Liver (tissue), 7 donors: ENCODE measurements at regions not wholly inside any gene's neighbourhood (a gene's known extent, or its start where the extent isn't known, plus 50 kb on each side); places are given as distances from the start of the nearest gene placed in this dataset.

Source experiments
- DNase-seq: peaks from one replicate; pipeline ENCODE4 v3.0.0-alpha.2; 2017; ENCODE audit warnings: low spot score
- H3K27ac ChIP-seq, 2 donors: one replicate each; pipeline ENCODE4 v1.7.0; 2013; ENCODE audit warnings: inconsistent platforms in 2 of 2, low read length in 2 of 2, control low read depth in 1 of 2, low read depth in 1 of 2, mild to moderate bottlenecking in 1 of 2
- H3K27me3 ChIP-seq, 4 donors: one replicate each; pipeline versions ENCODE4 v1.6.1 to v1.7.0; 2013; ENCODE audit warnings: low read length in 3 of 4, inconsistent platforms in 1 of 4, mild to moderate bottlenecking in 1 of 4, moderate library complexity in 1 of 4; ENCODE audit not compliant: control insufficient read depth in 4 of 4, insufficient read depth in 4 of 4
- H3K36me3 ChIP-seq, 4 donors: one replicate each; pipeline versions ENCODE4 v1.6.1 to v1.7.0; 2013; ENCODE audit warnings: low read length in 3 of 4, mild to moderate bottlenecking in 3 of 4, low read depth in 1 of 4, moderate library complexity in 1 of 4; ENCODE audit not compliant: control insufficient read depth in 4 of 4, insufficient read depth in 3 of 4
- H3K4me1 ChIP-seq, 4 donors: one replicate each; pipeline versions ENCODE4 v1.6.1 to v1.7.0; 2013; ENCODE audit warnings: low read length in 3 of 4, mild to moderate bottlenecking in 3 of 4, moderate library complexity in 1 of 4; ENCODE audit not compliant: control insufficient read depth in 4 of 4, insufficient read depth in 4 of 4
- H3K4me3 ChIP-seq, 3 donors: one replicate each; pipeline versions ENCODE4 v1.6.1 to v1.7.0; 2013; ENCODE audit warnings: low read length in 3 of 3, control low read depth in 1 of 3, low read depth in 1 of 3, mild to moderate bottlenecking in 1 of 3
- H3K9ac ChIP-seq, 2 donors: one replicate each; pipeline ENCODE4 v1.7.0; 2013; ENCODE audit warnings: low read length in 2 of 2, mild to moderate bottlenecking in 2 of 2, moderate library complexity in 2 of 2, control low read depth in 1 of 2, low read depth in 1 of 2
- H3K9me3 ChIP-seq, 4 donors: one replicate each; pipeline versions ENCODE4 v1.6.1 to v1.7.0; 2013; ENCODE audit warnings: low read length in 3 of 4; ENCODE audit not compliant: control insufficient read depth in 4 of 4
- ATF3 ChIP-seq: IDR thresholded peaks from 2 replicates; pipeline ENCODE4 v1.6.1; 2016; ENCODE audit warnings: antibody characterized with exemption
- CTCF ChIP-seq: fragments of 150-350 bp; IDR thresholded peaks from 2 replicates; pipeline ENCODE4 v1.5.1; 2017; ENCODE audit warnings: improper control_type of control experiment, low read depth, low read length; ENCODE audit not compliant: missing input control
- EGR1 ChIP-seq, 2 donors: IDR thresholded peaks; 2 replicates each; pipeline ENCODE4 v1.6.1; 2016 to 2018; ENCODE audit warnings: antibody characterized with exemption in 2 of 2, low read depth in 2 of 2
- FOXA1 ChIP-seq: IDR thresholded peaks from 2 replicates; pipeline ENCODE4 v1.6.1; 2016; ENCODE audit warnings: antibody characterized with exemption
- FOXA2 ChIP-seq: IDR thresholded peaks from 2 replicates; pipeline ENCODE4 v1.6.1; 2016; ENCODE audit warnings: antibody characterized with exemption
- GABPA ChIP-seq, 2 donors: IDR thresholded peaks in 1 of 2; conservative IDR thresholded peaks in 1 of 2; 2 replicates each; pipeline ENCODE4 v1.6.1; 2016; ENCODE audit warnings: antibody characterized with exemption in 2 of 2, mild to moderate bottlenecking in 1 of 2, moderate library complexity in 1 of 2
- HNF4A ChIP-seq, 2 donors: conservative IDR thresholded peaks; 2 replicates each; pipeline ENCODE4 v1.6.1; 2016; ENCODE audit warnings: antibody characterized with exemption in 2 of 2, mild to moderate bottlenecking in 2 of 2
- HNF4G ChIP-seq: IDR thresholded peaks from 2 replicates; pipeline ENCODE4 v1.6.1; 2016; ENCODE audit warnings: antibody characterized with exemption
- JUND ChIP-seq, 2 donors: IDR thresholded peaks; 2 replicates each; pipeline ENCODE4 v1.6.1; 2016; ENCODE audit warnings: antibody characterized with exemption in 2 of 2
- MAX ChIP-seq: IDR thresholded peaks from 2 replicates; pipeline ENCODE4 v1.6.1; 2016; ENCODE audit warnings: antibody characterized with exemption
- NR2F2 ChIP-seq: IDR thresholded peaks from 2 replicates; pipeline ENCODE4 v1.6.1; 2016; ENCODE audit warnings: antibody characterized with exemption
- RAD21 ChIP-seq, 2 donors: IDR thresholded peaks; 2 replicates each; pipeline ENCODE4 v1.6.1; 2016; ENCODE audit warnings: antibody characterized with exemption in 2 of 2, mild to moderate bottlenecking in 2 of 2
- REST ChIP-seq: IDR thresholded peaks from 2 replicates; pipeline ENCODE4 v1.6.1; 2016; ENCODE audit warnings: antibody characterized with exemption, mild to moderate bottlenecking
- RXRA ChIP-seq, 2 donors: IDR thresholded peaks; 2 replicates each; pipeline ENCODE4 v1.6.1; 2017 to 2018; ENCODE audit warnings: antibody characterized with exemption in 2 of 2, mild to moderate bottlenecking in 1 of 2
- SP1 ChIP-seq: IDR thresholded peaks from 2 replicates; pipeline ENCODE4 v1.6.1; 2018; ENCODE audit warnings: antibody characterized with exemption, mild to moderate bottlenecking
- TAF1 ChIP-seq: conservative IDR thresholded peaks from 2 replicates; pipeline ENCODE4 v1.6.1; 2016; ENCODE audit warnings: antibody characterized with exemption, mild to moderate bottlenecking
- YY1 ChIP-seq: IDR thresholded peaks from 2 replicates; pipeline ENCODE4 v1.6.1; 2016; ENCODE audit warnings: antibody characterized with exemption, mild to moderate bottlenecking
- ZBTB33 ChIP-seq: IDR thresholded peaks from 2 replicates; pipeline ENCODE4 v1.6.1; 2016; ENCODE audit warnings: antibody characterized with exemption
- donor health status: healthy.
- donor health status: healthy.
- donor health status: healthy.
- donor health status: healthy.

- no peaks in the 10 kb centered on the region for H3K9me3 ChIP-seq
- H3K9ac ChIP-seq: no peak overlapping the region
- DNase-seq: no peak
- peaks cover 0 to 6% (median 2%) of the 10 kb centered on the region in 4 donors for H3K4me1 ChIP-seq
- H3K27me3 ChIP-seq: no peaks in the 10 kb centered on the region
- no peak overlapping the region for H3K27ac ChIP-seq
- no peak overlapping the region for H3K4me3 ChIP-seq
- H3K36me3 ChIP-seq: no peaks in the 10 kb centered on the region
- TF ChIP-seq TAF1 (no peak), HNF4A (conservative IDR thresholded peaks at IDR 0.05) (no peak), NR2F2 (no peak), FOXA2 (no peak), FOXA1 (no peak), ZBTB33 (no peak), SP1 (no peak), JUND (IDR thresholded peaks at IDR 0.05) (no peak), YY1 (no peak), ATF3 (no peak), HNF4G (no peak), RAD21 (IDR thresholded peaks at IDR 0.05) (no peak), EGR1 (IDR thresholded peaks at IDR 0.05; ENCODE audit: low read depth in 2 of 2) (no peak), MAX (no peak), CTCF (no peak), RXRA (IDR thresholded peaks at IDR 0.05) (no peak), REST (no peak), GABPA (IDR thresholded peaks at IDR 0.05 in 1 of 2, conservative IDR thresholded peaks at IDR 0.05 in 1 of 2) (no peak)
Observed at GRCh38 chr13:99029576-99029975, 51.7 kb upstream of the DOCK9 start.

- no peak for TF ChIP-seq YY1
- no peak for TF ChIP-seq EGR1 (IDR thresholded peaks at IDR 0.05; ENCODE audit: low read depth in 2 of 2)
- no peak for TF ChIP-seq REST
- no peak for TF ChIP-seq GABPA (IDR thresholded peaks at IDR 0.05 in 1 of 2, conservative IDR thresholded peaks at IDR 0.05 in 1 of 2)
- no peak for TF ChIP-seq MAX
- no peak for TF ChIP-seq RAD21 (IDR thresholded peaks at IDR 0.05)
- no peak for TF ChIP-seq FOXA1
- no peak for TF ChIP-seq HNF4G
- TF ChIP-seq ATF3: no peak
- Histone ChIP-seq H3K36me3 (no peaks in the 10 kb centered on the region), H3K4me3 (no peak overlapping the region), H3K9me3 (no peaks in the 10 kb centered on the region), H3K9ac (no peak overlapping the region), H3K27me3 (no peaks in the 10 kb centered on the region), H3K4me1 (peaks cover 0 to 6% (median 2%) of the 10 kb centered on the region in 4 donors), H3K27ac (no peak overlapping the region)
- no peak for DNase-seq
Observed at GRCh38 chr13:99030326-99030725, 52.5 kb upstream of the DOCK9 start.
